HG03565 (cell line): ENCODE measurements at regions not wholly inside any gene's neighbourhood (a gene's known extent, or its start where the extent isn't known, plus 50 kb on each side); places are given as distances from the start of the nearest gene placed in this dataset.
"Not testable (repeated sequence)": the region's sequence is repeated elsewhere in the genome, so short reads cannot be mapped to it uniquely, and the experiment has no call there.

Experiments
- ATAC-seq: cut with Tn5 transposase; IDR thresholded peaks from one replicate; pipeline ENCODE4 v1.9.1; 2021; ENCODE audit warnings: mild to moderate bottlenecking, moderate library complexity; ENCODE audit not compliant: unreplicated experiment

DNA sequence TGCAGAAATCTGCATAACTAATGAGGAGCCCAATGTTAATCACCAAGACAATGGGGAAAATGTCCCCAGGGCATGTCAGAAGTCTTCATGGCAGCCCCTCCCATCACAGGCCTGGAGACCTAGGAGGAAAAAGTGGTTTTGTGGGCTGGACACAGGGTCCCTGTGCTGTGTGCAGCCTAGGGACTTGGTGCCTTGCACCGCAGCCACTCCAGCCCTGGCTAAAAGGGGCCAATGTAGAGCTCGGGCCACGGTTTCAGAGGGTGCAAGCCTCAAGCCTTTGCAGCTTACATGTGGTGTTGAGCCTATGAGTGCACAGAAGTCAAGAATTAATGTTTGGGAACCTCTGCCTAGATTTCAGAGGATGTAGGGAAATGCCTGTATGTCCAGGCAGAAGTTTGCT lies 474.3 kb upstream of the ADGRB3 start:
- not testable (repeated sequence) for ATAC-seq

DNA sequence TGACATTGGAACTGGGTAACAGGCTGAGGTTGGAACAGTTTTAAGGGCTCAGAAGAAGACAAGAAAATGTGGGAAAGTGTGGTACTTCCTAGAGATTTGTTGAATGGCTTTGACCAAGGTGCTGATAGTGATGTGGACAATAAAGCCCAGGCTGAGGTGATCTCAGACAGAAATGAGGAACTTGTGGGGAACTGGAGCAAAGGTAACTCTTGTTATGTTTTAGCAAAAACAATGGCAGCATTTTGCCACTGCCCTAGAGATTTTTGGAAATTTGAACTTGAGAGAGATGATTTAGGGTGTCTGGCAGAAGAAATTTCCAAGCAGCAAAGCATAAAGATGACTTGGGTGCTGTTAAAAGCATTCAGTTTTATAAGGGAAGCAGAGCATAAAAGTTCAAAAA lies 474.7 kb upstream of the ADGRB3 start:
- ATAC-seq = no peak

DNA sequence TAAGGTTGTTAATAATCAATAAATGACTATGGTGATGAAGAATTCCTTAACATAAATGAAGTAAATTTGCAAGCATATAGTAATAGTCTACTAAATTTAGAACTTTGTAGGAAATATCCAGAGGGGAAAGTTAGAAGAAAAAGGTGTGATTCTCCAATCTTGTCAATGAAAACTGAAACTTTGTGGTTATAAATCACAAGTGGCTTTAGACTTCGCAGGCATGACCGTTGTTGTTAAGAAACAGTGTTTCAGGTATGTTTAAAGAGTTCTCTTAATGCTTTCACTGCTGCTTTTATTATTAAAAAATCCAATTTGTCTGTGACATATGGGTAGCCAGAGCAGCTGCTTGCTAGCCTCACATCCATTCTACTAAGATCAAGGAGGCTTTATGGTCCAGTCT lies 475.6 kb upstream of the ADGRB3 start:
- ATAC-seq = peak; percentile 39

DNA sequence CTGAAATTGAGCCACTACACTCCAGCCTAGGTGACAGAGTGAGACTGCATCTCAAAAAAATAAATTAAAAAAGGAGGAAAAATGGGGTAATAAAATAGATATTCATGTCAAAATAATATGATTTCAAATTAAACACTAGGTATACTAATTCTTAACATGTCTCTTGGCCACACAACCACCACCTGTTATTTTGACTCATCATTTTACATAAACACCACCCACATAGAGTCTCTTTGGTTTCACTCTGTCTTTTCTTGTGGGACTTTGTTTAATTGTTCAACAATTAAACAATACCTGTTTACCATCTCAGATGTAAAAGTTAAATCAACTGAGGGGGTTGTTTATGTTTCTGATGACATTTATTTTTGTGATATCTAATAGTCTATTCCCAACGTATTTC lies 476.8 kb upstream of the ADGRB3 start:
- peak; percentile 90 for ATAC-seq

DNA sequence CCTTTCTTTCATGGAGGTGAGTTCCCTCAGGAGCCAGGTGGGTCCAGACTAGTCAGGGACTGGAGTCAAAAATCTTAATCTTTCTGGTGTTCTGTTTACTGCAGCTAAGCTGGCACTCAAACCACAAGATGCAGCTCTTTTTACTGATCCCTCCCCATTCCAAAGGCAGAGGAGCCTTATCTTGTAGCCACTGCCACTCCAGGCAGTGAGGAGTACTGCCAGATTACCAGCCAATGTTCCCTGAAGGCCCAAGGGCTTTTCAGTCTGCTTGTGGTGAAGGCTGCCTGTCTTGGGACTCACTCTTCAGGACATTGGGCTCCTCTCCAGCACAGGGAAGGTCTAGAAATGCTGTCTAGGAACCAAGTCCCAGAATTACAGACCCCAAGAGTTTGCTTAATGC lies 490.4 kb upstream of the ADGRB3 start:
- ATAC-seq = no peak

DNA sequence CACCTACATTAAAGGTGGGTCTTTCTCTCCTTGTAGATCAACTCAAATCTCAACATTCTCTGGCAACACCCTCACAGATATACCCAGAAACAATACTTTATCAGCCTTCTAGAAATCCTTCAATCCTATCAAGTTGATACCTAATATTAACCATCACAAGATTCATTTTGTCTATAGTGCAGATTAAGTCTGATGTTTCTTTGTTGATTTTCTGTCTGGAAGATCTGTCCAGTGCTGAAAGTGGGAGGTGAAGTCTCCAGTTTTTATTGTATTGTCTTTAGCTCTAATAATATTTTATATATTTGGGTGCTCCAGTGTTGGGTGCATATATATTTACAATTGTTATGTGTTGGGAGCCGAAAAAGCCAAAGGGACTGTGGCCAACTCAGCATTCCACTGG lies 493.9 kb upstream of the ADGRB3 start:
- ATAC-seq = no peak

DNA sequence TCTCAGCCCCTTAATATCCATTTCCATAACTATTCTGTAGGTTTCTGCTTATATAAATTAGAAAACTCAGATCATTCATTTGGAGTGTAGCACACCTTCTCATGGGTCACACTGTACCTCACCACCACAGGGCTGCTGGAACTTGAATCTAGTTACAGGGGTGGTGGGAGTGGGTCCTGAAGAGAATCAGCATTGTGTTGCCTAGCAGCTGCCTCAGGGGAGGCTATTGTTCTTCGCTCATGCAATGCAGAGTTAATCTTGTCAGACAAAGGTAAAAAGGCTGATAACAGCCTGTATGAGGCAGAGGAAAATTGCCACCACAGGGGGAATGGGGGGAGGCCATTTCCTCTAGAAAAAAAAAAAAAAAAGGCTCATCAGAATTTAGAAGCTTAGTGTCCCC lies 496.0 kb upstream of the ADGRB3 start:
- ATAC-seq = no peak

DNA sequence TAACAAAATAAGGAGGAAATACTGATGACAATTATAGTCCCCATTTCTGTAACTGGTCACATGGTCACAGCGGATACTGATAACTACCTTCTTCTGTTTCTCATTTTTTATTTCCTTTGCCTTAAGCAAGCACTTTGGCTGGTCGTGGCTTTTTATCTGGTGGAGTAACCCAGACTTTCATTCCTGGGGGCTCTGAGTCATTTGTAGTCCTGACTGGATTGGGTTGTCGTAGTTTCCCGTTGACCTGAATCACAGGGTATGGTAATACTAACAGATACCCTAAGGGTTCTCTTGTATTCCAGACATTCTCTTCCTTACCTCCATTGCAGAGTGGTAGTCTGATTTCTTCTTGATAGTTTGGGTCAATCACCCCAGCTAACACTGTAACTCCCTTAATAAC lies 500.3 kb upstream of the ADGRB3 start:
- no peak for ATAC-seq

DNA sequence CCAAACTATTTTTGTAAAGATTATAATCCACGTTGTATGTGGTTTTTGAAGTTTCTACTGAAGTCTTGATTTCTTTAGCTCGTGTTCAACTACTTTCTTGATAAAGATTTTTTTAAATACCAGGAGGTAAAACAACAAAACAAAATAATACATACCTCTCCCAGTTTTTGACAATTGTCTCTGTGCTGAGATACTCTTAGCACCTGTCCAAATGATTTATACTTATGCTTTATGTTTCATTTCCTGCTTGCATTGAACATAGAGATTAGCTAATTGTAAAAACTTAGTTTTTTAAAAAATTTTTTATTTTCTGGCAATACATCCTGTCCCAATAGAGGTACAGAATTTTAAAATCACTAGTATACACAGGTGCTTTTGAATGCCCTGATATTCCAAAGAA lies 506.9 kb upstream of the ADGRB3 start:
- no peak for ATAC-seq

DNA sequence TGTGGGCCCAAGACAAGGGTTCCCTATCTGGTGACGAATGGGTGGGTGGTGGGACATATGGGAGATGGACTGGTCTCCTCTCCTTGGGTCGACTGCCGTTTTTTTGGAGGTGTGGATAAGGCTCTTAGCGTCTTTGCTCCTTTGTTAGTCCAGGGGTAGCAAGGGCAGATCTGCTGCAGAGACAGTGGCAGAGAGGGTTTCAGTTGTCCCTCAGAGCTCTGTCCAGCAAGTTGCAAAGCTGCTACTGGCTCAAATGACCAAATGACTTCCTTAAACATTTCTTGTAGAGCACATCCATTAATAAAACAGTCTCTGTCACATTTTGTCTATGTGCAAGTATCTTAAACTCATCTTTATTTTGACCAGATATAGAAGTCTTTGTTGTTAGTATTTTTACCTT lies 508.0 kb upstream of the ADGRB3 start:
- ATAC-seq = no peak

DNA sequence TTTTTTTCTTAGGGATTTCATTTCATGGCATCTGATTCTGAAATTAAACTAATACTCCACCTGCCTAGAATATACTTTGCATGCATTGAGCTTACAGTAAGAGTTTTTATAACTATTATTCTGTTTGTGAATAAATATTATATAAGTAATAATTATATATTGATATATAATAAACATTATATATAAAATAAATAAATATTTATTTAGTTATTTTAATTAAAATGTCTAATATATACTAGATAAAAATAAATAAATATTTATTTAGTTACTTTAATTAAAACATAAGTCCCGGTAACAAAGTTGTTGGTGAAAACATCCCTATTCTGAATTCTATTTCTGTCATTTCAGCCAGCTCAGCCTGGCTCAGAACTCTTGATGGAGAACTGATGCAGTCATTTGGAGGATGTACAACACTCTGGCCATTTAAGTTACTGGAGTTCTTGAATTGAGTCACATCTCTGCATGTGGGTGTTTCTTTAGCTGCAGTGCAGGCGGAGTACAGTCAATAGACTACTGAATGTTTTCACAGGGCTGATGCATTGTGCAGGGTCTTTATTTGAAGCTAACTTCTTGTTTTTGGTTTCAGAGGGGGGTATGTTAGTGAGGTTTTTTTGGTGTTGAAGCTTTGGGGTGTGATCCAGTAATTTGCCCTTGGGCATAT lies 508.9 kb upstream of the ADGRB3 start:
- ATAC-seq = peak; percentile 100

DNA sequence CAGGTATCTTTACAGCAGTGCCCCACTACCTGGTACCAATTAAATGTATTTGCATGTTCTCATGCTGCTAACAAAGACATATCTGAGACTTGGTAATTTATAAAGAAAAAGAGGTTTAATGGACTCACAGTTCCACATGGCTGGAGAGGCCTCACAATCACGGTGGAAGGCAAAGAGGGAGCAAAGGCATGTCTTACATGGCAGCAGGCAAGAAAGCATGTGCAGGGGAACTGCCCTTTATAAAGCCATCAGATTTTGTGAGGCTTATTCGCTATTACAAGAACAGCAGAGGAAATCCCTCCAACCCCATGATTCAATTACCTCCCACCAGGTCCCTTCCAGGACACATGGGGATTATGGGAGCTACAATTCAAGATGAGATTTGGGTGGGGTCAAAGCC lies 512.1 kb upstream of the ADGRB3 start:
- ATAC-seq = not testable (repeated sequence)

DNA sequence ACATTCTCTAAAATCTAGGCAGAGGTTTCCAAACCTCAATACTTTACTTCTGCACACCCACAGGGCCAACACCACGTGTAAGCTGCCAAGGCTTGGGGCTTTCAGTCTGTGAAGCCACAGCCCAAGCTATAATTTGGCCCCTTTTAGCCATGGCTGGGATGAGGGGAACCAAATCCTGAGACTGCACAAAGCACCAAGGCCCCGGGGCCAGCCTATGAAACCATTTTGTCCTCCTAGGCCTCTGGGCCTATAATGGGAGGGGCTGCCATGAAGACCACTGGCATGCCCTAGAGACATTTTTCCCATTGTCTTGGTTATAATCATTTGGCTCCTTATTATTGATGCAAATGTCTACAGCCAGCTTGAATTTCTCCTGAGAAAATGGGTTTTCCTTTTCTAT lies 513.0 kb upstream of the ADGRB3 start:
- no peak for ATAC-seq

DNA sequence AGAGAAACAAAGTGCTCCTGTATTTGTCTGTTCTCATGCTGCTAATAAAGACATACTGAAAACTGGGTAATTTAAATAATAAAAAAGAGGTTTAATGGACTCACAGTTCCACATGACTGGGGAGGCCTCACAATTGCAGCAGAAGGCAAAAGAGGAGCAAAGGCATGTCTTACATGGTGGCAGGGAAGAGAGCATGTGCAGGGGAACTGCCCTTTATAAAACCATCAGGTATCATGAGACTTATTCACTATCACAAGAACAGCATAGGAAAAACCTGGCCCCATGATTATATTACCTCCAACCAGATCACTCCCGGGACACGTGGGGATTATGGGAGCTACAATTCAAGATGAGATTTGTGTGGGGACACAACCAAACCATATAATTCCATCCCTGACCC lies 514.1 kb upstream of the ADGRB3 start:
- ATAC-seq = not testable (repeated sequence)

DNA sequence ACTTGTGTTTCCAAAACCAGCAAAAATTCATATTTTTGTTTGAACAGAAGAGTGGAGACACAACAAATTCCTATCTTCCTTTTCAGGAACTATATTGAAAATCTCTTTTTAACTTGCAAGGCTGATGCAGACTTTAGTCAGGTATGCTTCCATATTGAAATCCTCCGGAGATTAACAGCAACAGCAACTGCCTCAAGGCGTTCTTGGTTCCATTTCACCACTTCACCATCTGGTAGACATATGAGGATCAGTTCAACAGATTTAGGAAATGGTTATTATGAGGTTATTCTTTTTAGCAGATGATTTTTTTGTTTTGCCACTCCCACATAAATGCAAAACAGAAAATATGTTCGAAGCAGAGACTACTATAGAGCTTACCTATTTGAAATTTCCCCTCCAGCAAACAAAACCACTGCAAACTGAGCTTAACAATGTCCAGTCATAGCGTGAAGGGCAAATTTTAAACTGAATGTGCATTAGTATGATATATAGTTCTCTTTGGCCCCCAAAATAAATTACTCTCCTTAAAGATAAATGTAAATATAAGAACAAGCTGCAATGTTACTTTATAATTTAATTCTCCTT lies 520.5 kb upstream of the ADGRB3 start:
- no peak for ATAC-seq

DNA sequence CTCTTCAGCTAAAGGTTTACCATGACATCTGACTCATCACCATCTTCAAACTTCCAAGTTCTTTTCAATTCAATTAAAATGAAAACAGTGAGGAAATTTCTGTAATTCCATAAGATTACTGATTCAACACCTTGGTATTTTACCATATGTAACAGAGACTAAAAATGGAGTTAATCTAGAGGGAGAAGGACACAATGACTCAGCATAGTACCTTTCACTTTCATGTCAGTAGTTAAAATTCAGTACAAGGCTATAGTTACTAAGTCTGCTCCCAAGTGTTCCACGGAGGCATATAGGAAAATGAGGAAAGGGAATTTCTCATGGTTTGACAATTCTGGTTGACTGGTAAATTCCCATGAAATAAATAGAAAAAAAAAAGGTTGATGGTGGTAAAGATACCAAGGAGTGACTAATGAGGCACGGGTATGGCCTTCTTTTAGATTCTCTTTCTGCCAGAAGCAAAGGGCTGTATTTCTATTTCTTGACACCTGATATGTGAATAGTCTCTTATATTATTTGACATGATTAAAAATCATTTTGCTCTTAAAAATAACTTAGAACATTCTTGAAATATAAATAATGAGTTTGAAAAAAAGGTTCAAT lies 526.7 kb upstream of the ADGRB3 start:
- ATAC-seq = peak; percentile 94

DNA sequence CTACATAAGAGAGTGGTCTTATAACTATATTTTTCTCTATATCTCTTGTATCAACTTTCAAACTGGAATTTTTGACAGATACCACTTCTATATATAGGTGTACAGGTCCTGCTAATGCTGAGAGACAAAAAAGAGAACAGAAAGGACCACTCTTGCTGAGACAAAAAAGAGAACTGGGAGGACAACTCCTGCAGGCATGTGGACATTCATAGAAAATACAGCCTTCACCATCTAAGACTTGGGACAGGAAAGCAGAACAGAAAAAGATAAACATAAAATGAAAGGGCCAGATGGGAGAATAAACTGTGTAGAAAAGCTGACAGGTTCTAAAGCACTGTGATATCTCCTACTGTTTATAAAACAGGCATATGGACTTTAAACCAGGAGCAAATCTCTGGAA lies 541.0 kb upstream of the ADGRB3 start:
- ATAC-seq = peak; percentile 95

DNA sequence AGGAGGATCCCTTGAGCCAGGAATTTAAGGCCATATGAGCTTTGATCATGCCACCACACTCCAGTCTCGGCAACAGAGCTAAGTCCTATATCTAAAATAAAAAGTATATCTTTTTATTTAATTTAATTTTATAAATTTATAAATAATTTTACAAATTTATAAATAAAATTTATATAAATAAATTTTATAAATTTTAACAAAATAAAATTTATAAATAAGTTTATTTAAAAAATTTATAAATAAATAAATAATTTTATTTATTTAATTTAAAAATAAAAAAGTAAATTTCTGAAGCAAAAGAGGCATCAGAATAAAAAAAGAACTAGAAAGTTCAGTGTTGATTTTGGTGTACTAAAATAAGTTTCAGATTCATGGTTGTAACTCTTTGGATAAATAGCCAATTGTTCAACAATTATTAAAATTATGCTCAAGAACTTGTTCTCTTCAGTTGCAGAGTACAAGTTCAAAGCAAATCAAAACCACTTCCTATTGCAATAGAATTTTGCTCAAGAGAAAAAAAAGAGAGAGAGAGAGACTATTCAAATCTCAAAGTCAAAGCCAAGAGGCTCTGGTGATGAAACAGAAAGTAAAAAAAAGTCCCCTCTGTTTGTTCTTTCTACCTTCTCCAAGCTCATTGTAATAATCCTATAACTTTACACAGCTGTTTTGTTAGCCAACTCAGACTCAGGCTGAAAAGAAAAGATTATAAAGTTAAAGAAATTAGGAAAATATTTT lies 547.5 kb upstream of the ADGRB3 start:
- peak; percentile 94 for ATAC-seq

DNA sequence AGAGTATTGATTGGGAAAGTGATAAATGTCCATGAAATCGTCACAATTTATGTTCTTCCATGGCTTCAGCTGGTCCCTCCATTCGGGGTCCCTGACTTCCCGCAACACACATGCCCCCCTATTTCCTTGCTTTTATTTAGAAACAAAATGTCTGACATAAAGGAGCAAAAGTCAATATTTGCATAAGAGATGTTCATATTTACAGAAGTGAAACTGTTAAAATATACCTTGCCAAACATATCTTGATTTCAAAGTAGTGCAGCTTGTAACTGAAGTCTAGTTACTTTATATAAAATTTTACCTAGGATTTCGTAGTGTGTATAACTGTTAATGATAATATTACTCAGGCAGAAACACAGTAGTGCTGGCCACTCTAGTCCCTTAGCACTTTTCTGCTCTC lies 548.9 kb upstream of the ADGRB3 start:
- ATAC-seq = no peak

DNA sequence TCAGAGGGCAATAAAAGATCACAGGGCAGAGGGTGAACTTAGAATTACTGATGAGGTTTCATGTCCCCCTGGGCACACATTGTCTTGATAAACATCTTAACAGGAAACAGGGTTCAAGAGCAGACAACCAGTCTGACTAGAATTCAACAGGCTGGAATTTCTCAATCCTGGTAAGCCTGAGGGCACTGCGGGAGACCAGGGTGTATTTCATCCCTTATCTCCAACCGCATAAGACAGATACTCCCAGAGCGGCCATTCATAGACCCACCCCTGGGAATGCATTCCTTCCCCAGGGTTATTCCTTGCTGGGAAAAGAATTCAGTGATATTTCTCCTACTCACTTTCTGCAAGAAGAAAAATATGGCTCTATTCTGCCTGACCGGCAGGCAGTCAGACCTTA lies 549.5 kb upstream of the ADGRB3 start:
- ATAC-seq = not testable (repeated sequence)

DNA sequence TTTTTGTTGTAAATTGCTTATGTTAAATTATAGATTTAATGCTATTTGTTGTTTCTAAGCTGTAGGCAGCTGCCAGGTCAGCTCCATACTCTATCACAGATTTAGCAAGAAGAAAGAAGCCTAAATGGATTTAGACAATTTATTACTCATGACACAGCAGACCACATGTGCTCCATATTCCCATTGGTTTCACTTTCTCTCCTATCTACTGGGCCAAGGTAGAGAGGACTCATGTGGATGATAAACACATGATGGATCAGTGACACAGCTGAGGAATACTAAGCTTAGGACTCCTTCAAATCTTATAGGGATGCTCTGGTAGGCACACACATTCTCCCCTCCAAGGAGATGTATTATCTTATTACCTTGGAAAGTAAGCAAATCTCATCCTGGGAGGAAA lies 553.0 kb upstream of the ADGRB3 start:
- no peak for ATAC-seq

DNA sequence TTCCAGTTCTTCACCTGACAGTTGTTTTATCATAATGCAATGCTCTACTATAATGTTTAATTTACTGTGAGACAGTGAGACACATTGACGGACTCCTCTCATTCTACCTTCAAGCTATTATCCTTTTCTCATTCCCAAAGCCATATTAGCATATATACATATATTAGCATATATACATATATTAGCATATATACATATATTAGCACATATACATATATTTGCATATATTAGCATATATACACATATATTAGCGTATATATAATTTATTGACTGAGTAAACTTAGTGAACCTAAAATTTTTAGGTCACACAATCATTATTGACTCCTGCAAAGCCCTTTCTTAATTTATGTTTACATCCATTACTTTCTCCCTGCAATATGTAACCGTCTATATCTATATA lies 555.0 kb upstream of the ADGRB3 start:
- ATAC-seq = no peak
